ENCODE measurements at regions not wholly inside any gene's neighbourhood (a gene's known extent, or its start where the extent isn't known, plus 50 kb on each side); places are given as distances from the start of the nearest gene placed in this dataset.

DNA sequence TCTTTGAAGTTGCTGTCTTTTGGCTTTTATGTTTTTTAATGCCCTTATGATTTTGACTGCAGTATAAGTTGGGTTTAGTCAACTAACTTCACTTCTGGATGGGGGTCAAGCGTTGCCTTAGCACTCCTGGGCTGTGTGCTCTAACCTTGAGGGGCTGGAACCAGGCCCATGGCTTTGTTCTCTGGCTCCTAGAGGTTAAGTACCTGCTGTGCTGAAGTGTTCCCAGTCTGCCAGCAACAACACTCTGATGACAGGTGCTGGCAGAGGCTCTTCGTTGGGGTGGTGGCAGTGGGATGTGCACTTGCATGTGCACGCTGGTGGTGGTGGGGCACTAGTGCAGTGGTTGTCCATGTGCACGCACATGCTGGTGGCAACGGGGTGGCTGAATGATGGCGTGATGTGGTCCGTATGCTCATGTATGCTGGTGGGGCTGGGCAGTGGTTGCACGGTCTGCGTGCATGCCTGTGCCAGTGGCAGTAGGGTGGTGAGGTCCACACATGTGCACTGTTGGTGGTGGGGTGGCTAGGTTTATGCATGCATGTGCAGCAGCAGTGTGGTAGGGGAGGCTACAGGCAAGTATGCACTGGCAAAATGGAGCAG lies 447.8 kb upstream of the GOT2 start:
- TF ChIP-seq, protein P1, sequence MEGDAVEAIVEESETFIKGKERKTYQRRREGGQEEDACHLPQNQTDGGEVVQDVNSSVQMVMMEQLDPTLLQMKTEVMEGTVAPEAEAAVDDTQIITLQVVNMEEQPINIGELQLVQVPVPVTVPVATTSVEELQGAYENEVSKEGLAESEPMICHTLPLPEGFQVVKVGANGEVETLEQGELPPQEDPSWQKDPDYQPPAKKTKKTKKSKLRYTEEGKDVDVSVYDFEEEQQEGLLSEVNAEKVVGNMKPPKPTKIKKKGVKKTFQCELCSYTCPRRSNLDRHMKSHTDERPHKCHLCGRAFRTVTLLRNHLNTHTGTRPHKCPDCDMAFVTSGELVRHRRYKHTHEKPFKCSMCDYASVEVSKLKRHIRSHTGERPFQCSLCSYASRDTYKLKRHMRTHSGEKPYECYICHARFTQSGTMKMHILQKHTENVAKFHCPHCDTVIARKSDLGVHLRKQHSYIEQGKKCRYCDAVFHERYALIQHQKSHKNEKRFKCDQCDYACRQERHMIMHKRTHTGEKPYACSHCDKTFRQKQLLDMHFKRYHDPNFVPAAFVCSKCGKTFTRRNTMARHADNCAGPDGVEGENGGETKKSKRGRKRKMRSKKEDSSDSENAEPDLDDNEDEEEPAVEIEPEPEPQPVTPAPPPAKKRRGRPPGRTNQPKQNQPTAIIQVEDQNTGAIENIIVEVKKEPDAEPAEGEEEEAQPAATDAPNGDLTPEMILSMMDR (IDR thresholded peaks at IDR 0.05) = no peak
- TF ChIP-seq POLR2AphosphoS5 (IDR thresholded peaks at IDR 0.05) (no peak), EP300 (IDR thresholded peaks at IDR 0.05) (no peak)
